Trophoblast cell (in vitro differentiated cells and primary cell): ENCODE measurements at regions not wholly inside any gene's neighbourhood (a gene's known extent, or its start where the extent isn't known, plus 50 kb on each side); places are given as distances from the start of the nearest gene placed in this dataset.

Experiments
- DNase-seq, 2 donors: peaks; one replicate each; pipeline ENCODE4 v3.0.0-alpha.2; 2016
- H2AFZ ChIP-seq: 2 replicates; pipeline ENCODE4 v1.6.1; 2013; ENCODE audit warnings: low read length, moderate library complexity, mild to moderate bottlenecking; ENCODE audit not compliant: insufficient read depth, poor library complexity
- H2AK5ac ChIP-seq: 2 replicates; pipeline ENCODE4 v1.6.1; 2013; ENCODE audit warnings: mild to moderate bottlenecking, low read length
- H2BK120ac ChIP-seq: 2 replicates; pipeline ENCODE4 v1.6.1; 2013; ENCODE audit warnings: low read length, mild to moderate bottlenecking, moderate library complexity; ENCODE audit not compliant: insufficient read depth, poor library complexity
- H2BK12ac ChIP-seq: 2 replicates; pipeline ENCODE4 v1.6.1; 2013; ENCODE audit warnings: mild to moderate bottlenecking, low read length, moderate library complexity
- H2BK5ac ChIP-seq: 2 replicates; pipeline ENCODE4 v1.6.1; 2013; ENCODE audit warnings: low read length, low read depth, moderate library complexity, mild to moderate bottlenecking; ENCODE audit not compliant: poor library complexity
- H3K14ac ChIP-seq: 2 replicates; pipeline ENCODE4 v1.6.1; 2013; ENCODE audit warnings: mild to moderate bottlenecking, low read length
- H3K18ac ChIP-seq: 2 replicates; pipeline ENCODE4 v1.6.1; 2013; ENCODE audit warnings: mild to moderate bottlenecking, low read length
- H3K23ac ChIP-seq: 2 replicates; pipeline ENCODE4 v1.6.1; 2013; ENCODE audit warnings: low read length
- H3K27ac ChIP-seq: 2 replicates; pipeline ENCODE4 v1.5.1; 2013; ENCODE audit warnings: low read depth, mild to moderate bottlenecking, inconsistent platforms, low read length, moderate library complexity
- H3K27me3 ChIP-seq: 2 replicates; pipeline ENCODE4 v1.6.1; 2013; ENCODE audit warnings: inconsistent platforms, mild to moderate bottlenecking, low read length, moderate library complexity; ENCODE audit not compliant: insufficient read depth
- H3K36me3 ChIP-seq, 2 experiments: 1 replicate in 1 of 2; 2 replicates in 1 of 2; pipeline ENCODE4 v1.6.1; 2013; ENCODE audit warnings: low read length in 2 of 2, mild to moderate bottlenecking in 2 of 2, moderate library complexity in 1 of 2; ENCODE audit not compliant: insufficient read depth in 2 of 2, control insufficient read depth in 1 of 2
- H3K4ac ChIP-seq: 2 replicates; pipeline ENCODE4 v1.6.1; 2013; ENCODE audit warnings: low read depth, mild to moderate bottlenecking, low read length, moderate library complexity
- H3K4me1 ChIP-seq, 2 experiments: 1 replicate in 1 of 2; 2 replicates in 1 of 2; pipeline ENCODE4 v1.6.1; 2013; ENCODE audit warnings: low read length in 2 of 2, mild to moderate bottlenecking in 2 of 2, moderate library complexity in 1 of 2; ENCODE audit not compliant: insufficient read depth in 2 of 2, control insufficient read depth in 1 of 2
- H3K4me2 ChIP-seq: 2 replicates; pipeline ENCODE4 v1.6.1; 2013; ENCODE audit warnings: inconsistent platforms, mild to moderate bottlenecking, low read length, moderate library complexity
- H3K4me3 ChIP-seq: 2 replicates; pipeline ENCODE4 v1.5.1; 2013; ENCODE audit warnings: mild to moderate bottlenecking, low read depth, low read length, inconsistent platforms
- H3K79me1 ChIP-seq: one replicate; pipeline ENCODE4 v1.6.1; 2013; ENCODE audit warnings: low read length
- H3K79me2 ChIP-seq: 2 replicates; pipeline ENCODE4 v1.6.1; 2013; ENCODE audit warnings: low read length, mild to moderate bottlenecking; ENCODE audit not compliant: control insufficient read depth, insufficient read depth, poor library complexity
- H3K9ac ChIP-seq: 2 replicates; pipeline ENCODE4 v1.6.1; 2013; ENCODE audit warnings: mild to moderate bottlenecking, low read length
- H3K9me3 ChIP-seq: 2 replicates; pipeline ENCODE4 v1.6.1; 2013; ENCODE audit warnings: low read depth, mild to moderate bottlenecking, control low read depth, inconsistent platforms, low read length; ENCODE audit not compliant: insufficient read depth
- H4K12ac ChIP-seq: 2 replicates; pipeline ENCODE4 v1.6.1; 2013; ENCODE audit warnings: low read depth, mild to moderate bottlenecking, low read length, moderate library complexity
- H4K8ac ChIP-seq: 2 replicates; pipeline ENCODE4 v1.6.1; 2013; ENCODE audit warnings: low read depth, mild to moderate bottlenecking, low read length, moderate library complexity
- H4K91ac ChIP-seq: one replicate; pipeline ENCODE4 v1.6.1; 2013; ENCODE audit warnings: low read depth, mild to moderate bottlenecking, low read length, moderate library complexity
- WGBS: extraction: QIAGEN DNeasy Blood & Tissue Kit; methylation state at CpG from one replicate; pipeline ENCODE4 v1.1.7; 2013; ENCODE audit warnings: missing lambda C conversion rate; ENCODE audit not compliant: insufficient read length, insufficient coverage; ENCODE audit errors: extremely low coverage; 5-methylcytosine and 5-hydroxymethylcytosine counted together

DNA sequence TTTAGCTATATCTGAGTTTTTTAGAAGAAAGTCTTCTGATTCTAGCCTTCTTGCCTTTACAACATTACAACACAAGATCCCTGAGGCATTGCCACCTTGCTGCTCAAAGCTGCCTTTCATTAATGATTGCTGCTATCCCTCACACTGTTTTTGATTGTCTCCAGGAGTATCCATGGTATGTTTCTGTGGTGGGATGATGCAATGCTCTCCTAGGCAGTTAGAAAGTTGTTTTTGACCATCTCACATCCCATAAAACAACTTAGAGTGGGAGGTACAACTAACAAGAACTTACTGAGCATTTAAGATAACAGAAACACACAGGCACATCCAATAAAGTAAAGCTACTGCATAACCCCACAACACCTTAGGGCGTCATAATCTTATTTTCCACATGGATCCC lies 1156.0 kb upstream of the LRRTM3 start:
- Histone ChIP-seq H2AFZ (no peak overlapping the region), H3K79me2 (no peaks in the 10 kb centered on the region), H3K27ac (no peak overlapping the region), H4K91ac (no peak overlapping the region), H2BK120ac (no peak overlapping the region), H3K9ac (no peak overlapping the region), H4K12ac (no peak overlapping the region), H2BK12ac (no peak overlapping the region), H2AK5ac (no peak overlapping the region), H4K8ac (no peak overlapping the region), H3K4me2 (no peak overlapping the region), H3K4me3 (no peak overlapping the region), H3K36me3 (no peaks in the 10 kb centered on the region), H3K4me1 (no peaks in the 10 kb centered on the region), H2BK5ac (no peak overlapping the region), H3K23ac (no peak overlapping the region), H3K27me3 (no peaks in the 10 kb centered on the region), H3K79me1 (no peaks in the 10 kb centered on the region), H3K9me3 (no peaks in the 10 kb centered on the region), H3K18ac (no peak overlapping the region), H3K14ac (no peak overlapping the region), H3K4ac (no peak overlapping the region)
- WGBS, result no CpG with 5 or more reads among the region's 1 CpG
- DNase-seq, result no peak

- Histone ChIP-seq H2BK5ac (no peak overlapping the region), H4K91ac (no peak overlapping the region), H3K18ac (no peak overlapping the region), H3K79me1 (no peaks in the 10 kb centered on the region), H3K79me2 (no peaks in the 10 kb centered on the region), H4K12ac (no peak overlapping the region), H2BK120ac (no peak overlapping the region), H3K36me3 (no peaks in the 10 kb centered on the region), H3K4ac (no peak overlapping the region), H3K9me3 (peaks cover 3% of the 10 kb centered on the region), H3K4me1 (no peaks in the 10 kb centered on the region), H2AK5ac (no peak overlapping the region), H3K4me3 (no peak overlapping the region), H2BK12ac (no peak overlapping the region), H4K8ac (no peak overlapping the region), H3K4me2 (no peak overlapping the region), H3K14ac (no peak overlapping the region), H3K27ac (no peak overlapping the region), H3K9ac (no peak overlapping the region), H3K23ac (no peak overlapping the region), H2AFZ (no peak overlapping the region), H3K27me3 (no peaks in the 10 kb centered on the region)
- no peak for DNase-seq
- WGBS, result no CpG with 5 or more reads among the region's 6 CpGs
Observed at GRCh38 chr10:65778753-65779152, 1147.1 kb upstream of the LRRTM3 start.

DNA sequence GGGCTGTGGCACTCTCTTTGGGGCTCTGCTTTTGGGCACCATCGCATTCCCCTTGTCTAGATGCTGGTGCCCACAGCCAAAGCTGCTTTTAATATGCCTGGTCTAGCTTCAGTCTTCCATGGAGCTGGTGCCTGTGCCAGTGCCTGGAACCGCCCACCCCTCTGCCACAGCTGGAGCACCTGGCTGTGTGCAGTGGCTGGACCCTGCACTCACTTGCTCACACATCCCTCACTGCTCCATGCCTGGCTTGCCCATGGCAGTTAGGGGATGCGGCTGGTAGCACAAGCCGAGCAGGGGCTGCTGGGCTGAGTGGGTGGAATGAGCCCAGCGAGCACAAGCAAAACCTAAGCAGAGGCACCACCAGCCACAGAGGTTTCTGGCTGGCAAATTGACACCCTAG lies 1145.9 kb upstream of the LRRTM3 start:
- Histone ChIP-seq H2AFZ (no peak overlapping the region), H3K79me1 (no peaks in the 10 kb centered on the region), H3K14ac (no peak overlapping the region), H3K4me1 (no peaks in the 10 kb centered on the region), H3K36me3 (no peaks in the 10 kb centered on the region), H3K23ac (no peak overlapping the region), H4K91ac (no peak overlapping the region), H2BK12ac (no peak overlapping the region), H4K12ac (no peak overlapping the region), H3K9ac (no peak overlapping the region), H4K8ac (no peak overlapping the region), H2AK5ac (no peak overlapping the region), H3K79me2 (no peaks in the 10 kb centered on the region), H3K4me2 (no peak overlapping the region), H2BK120ac (no peak overlapping the region), H3K18ac (no peak overlapping the region), H3K4me3 (no peak overlapping the region), H3K4ac (no peak overlapping the region), H3K27me3 (no peaks in the 10 kb centered on the region), H2BK5ac (no peak overlapping the region), H3K27ac (no peak overlapping the region), H3K9me3 (peaks cover 3% of the 10 kb centered on the region)
- WGBS, result no CpG with 5 or more reads among the region's 5 CpGs
- DNase-seq, result no peak

DNA sequence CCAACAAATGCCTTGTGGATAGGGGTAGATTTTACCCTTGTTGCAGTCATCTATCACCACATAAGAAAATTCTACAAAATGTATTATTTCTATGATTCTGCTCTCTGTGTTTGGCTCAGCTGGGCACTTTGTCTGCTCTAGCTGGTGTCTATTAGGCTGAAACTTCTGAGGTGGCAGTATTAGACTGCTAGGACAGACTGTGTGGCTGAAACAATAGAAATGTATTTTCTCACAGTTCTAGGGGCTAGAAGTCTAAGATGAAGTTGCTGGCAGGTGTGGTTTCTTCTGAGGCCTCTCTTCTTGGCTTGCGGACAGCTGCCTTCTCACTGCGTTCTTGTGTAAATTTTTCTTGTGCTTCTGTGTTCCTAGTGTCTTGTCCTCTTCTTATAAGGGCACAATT lies 1139.6 kb upstream of the LRRTM3 start:
- Histone ChIP-seq H4K91ac (no peak overlapping the region), H3K79me1 (no peaks in the 10 kb centered on the region), H2BK12ac (no peak overlapping the region), H2BK5ac (no peak overlapping the region), H3K79me2 (no peaks in the 10 kb centered on the region), H4K8ac (no peak overlapping the region), H3K27me3 (no peaks in the 10 kb centered on the region), H2AFZ (no peak overlapping the region), H3K4ac (no peak overlapping the region), H3K23ac (no peak overlapping the region), H3K4me2 (no peak overlapping the region), H3K4me1 (no peaks in the 10 kb centered on the region), H3K9me3 (no peaks in the 10 kb centered on the region), H3K9ac (no peak overlapping the region), H3K27ac (no peak overlapping the region), H2BK120ac (no peak overlapping the region), H2AK5ac (no peak overlapping the region), H3K18ac (no peak overlapping the region), H4K12ac (no peak overlapping the region), H3K4me3 (no peak overlapping the region), H3K14ac (no peak overlapping the region), H3K36me3 (no peaks in the 10 kb centered on the region)
- WGBS, result no CpG with 5 or more reads among the region's 2 CpGs
- no peak for DNase-seq
